Kidney (tissue), 13 donors: ENCODE measurements at regions not wholly inside any gene's neighbourhood (a gene's known extent, or its start where the extent isn't known, plus 50 kb on each side); places are given as distances from the start of the nearest gene placed in this dataset.

Experiments used
- DNase-seq, 5 donors: peaks; one replicate each; pipeline ENCODE4 v3.0.0-alpha.2; 2013 to 2020
- FAIRE-seq: peaks from 2 replicates; lab custom pipeline; 2012; peaks lifted over from hg19 to GRCh38; lab: Jason Lieb, UNC
- H3K27ac ChIP-seq, 2 donors: one replicate each; pipeline ENCODE4 v1.7.0; 2013; ENCODE audit warnings: low read depth in 2 of 2, low read length in 2 of 2, inconsistent platforms in 1 of 2
- H3K27me3 ChIP-seq: one replicate; pipeline ENCODE4 v1.7.1; 2013; ENCODE audit warnings: low read length, inconsistent platforms; ENCODE audit not compliant: control insufficient read depth, insufficient read depth
- H3K36me3 ChIP-seq, 3 donors: one replicate each; pipeline versions ENCODE4 v1.7.0 to v1.7.1; 2013; ENCODE audit warnings: low read length in 3 of 3, control low read depth in 1 of 3, inconsistent platforms in 1 of 3; ENCODE audit not compliant: insufficient read depth in 3 of 3, control insufficient read depth in 2 of 3
- H3K4me1 ChIP-seq, 3 donors: one replicate each; pipeline versions ENCODE4 v1.7.0 to v1.7.1; 2013; ENCODE audit warnings: low read length in 3 of 3, inconsistent platforms in 1 of 3, low read depth in 1 of 3; ENCODE audit not compliant: control insufficient read depth in 2 of 3, insufficient read depth in 2 of 3
- H3K4me3 ChIP-seq, 3 donors: one replicate each; pipeline versions ENCODE4 v1.7.0 to v1.8.1; 2013; ENCODE audit warnings: low read length in 3 of 3, control low read depth in 1 of 3, inconsistent platforms in 1 of 3
- H3K9ac ChIP-seq, 3 donors: one replicate each; pipeline versions ENCODE4 v1.7.0 to v1.7.1; 2013; ENCODE audit warnings: low read length in 3 of 3, control low read depth in 1 of 3, inconsistent platforms in 1 of 3
- H3K9me3 ChIP-seq, 3 donors: one replicate each; pipeline versions ENCODE4 v1.7.0 to v1.7.1; 2013; ENCODE audit warnings: low read length in 3 of 3, control low read depth in 1 of 3, inconsistent platforms in 1 of 3; ENCODE audit not compliant: control insufficient read depth in 2 of 3, insufficient read depth in 1 of 3
- CTCF ChIP-seq: IDR thresholded peaks from 3 replicates; pipeline ENCODE4 v1.5.1; 2012; ENCODE audit warnings: mild to moderate bottlenecking, moderate library complexity, borderline replicate concordance; ENCODE audit not compliant: insufficient read depth; ENCODE audit errors: extremely low read depth
- intact Hi-C: fragments of 100-400 bp; cut with DNase I; formaldehyde crosslinking; loops from one replicate; pipeline ENCODE4 v1.11.1; 2022
- donor health status: control.
- donor health status: control.
- donor health status: control.
- donor health status: control.
- donor health status: control.
- donor health status: DM: yes; HTN: yes; CAD: no.
- donor health status: Normal renal cell carcinoma (clear cell type).

DNA sequence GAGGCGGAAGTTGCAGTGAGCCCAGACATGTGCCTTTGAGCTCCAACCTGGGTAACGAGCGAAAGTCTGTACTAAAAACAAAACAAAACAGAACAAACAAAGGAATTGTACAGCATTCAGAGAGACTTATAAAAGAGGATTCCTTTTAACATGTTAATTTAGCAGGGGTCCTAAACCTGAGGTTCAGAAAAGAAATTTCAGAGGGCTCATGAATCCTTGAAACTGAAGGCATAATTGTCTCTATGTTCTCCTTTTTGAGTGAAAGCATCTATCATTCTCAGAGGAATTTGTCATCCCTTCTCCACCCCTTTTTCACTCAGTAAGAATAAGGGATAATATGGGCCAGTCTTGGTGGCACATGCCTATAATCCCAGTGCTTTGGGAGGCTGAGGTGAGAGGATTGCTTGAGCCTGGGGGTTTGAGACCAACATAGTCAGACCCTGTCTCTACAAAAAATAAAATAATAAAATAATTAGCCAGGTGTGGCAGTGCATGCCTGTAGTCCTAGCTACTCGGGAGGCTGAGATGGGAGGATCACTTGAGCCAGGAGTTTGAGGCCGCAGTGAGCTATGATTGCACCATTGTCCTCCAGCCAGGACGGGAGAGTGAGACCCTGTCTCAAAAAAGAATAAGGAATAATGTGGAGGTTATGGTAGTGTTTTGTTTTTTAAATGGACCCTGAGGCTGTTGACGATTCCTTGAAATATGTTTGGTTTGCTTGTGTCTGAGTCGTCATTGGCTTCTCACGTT is 309.1 kb upstream of the C2CD4B start:
- no peaks in the 10 kb centered on the region for H3K9me3 ChIP-seq
- intact Hi-C loops: no loop called here
- no peak overlapping the region for H3K27ac ChIP-seq
- no peak overlapping the region for H3K4me3 ChIP-seq
- peaks cover 0 to 3% (median 0%) of the 10 kb centered on the region in 3 donors for H3K4me1 ChIP-seq
- TF ChIP-seq CTCF: no peak
- H3K27me3 ChIP-seq: no peaks in the 10 kb centered on the region
- FAIRE-seq (no peak), DNase-seq (no peak)
- no peak overlapping the region for H3K9ac ChIP-seq
- H3K36me3 ChIP-seq: no peaks in the 10 kb centered on the region

DNA sequence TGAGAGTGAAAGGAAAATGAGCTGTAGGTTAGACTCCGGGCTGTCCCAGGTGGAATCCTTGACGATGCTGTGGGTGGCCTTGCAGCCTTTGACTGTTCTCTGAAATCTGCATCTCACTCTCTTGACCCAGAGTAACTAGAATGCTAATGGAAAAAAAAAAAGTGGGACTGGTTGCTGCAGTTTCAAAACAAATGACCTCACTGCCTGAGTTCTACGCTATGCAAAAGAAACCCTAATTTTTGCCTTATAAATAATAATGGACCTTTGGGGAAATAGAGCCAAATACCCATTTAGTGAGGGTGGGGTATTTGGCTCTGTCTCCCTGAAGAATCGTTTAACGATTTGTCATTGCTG is 309.7 kb upstream of the C2CD4B start:
- H3K27me3 ChIP-seq: no peaks in the 10 kb centered on the region
- no peak overlapping the region for H3K9ac ChIP-seq
- H3K9me3 ChIP-seq: no peaks in the 10 kb centered on the region
- TF ChIP-seq CTCF: no peak
- intact Hi-C loops: no loop called here
- H3K27ac ChIP-seq: no peak overlapping the region
- no peak for FAIRE-seq
- no peak overlapping the region for H3K4me3 ChIP-seq
- H3K36me3 ChIP-seq: no peaks in the 10 kb centered on the region
- DNase-seq: no peak
- peaks cover 0 to 3% (median 0%) of the 10 kb centered on the region in 3 donors for H3K4me1 ChIP-seq

DNA sequence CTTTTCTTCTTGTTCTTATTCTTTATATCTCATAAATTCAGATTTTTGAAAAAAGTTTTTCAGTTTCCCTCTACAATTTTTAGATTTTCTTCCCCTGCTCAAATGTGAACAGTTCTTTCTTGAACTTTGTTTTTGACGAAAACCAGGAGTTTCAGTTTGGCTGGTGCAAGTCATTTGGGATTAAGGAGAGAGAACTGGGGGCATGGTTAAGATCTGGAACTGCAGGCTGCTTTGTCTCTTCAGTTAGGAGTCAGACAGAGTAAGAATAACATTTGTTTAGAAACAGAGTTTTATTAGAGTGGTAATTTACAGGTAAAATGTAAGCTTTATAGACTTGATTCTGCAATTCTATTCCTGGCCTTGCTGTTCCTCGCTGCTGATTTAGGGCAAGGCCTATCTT is 310.5 kb upstream of the C2CD4B start:
- Histone ChIP-seq H3K27ac (no peak overlapping the region), H3K4me1 (peaks cover 0 to 3% (median 0%) of the 10 kb centered on the region in 3 donors)
- FAIRE-seq: no peak

More for the DNA sequence above, 310.5 kb upstream of the C2CD4B start:
- no peak for DNase-seq
- H3K27me3 ChIP-seq: no peaks in the 10 kb centered on the region
- H3K9ac ChIP-seq: no peak overlapping the region
- TF ChIP-seq CTCF: no peak
- no peaks in the 10 kb centered on the region for H3K36me3 ChIP-seq
- H3K9me3 ChIP-seq: no peaks in the 10 kb centered on the region
- intact Hi-C loops: no loop called here
- no peak overlapping the region for H3K4me3 ChIP-seq
